ENCODE measurements at regions not wholly inside any gene's neighbourhood (a gene's known extent, or its start where the extent isn't known, plus 50 kb on each side); places are given as distances from the start of the nearest gene placed in this dataset.
"Not testable (repeated sequence)": the region's sequence is repeated elsewhere in the genome, so short reads cannot be mapped to it uniquely, and the experiment has no call there.

DNA sequence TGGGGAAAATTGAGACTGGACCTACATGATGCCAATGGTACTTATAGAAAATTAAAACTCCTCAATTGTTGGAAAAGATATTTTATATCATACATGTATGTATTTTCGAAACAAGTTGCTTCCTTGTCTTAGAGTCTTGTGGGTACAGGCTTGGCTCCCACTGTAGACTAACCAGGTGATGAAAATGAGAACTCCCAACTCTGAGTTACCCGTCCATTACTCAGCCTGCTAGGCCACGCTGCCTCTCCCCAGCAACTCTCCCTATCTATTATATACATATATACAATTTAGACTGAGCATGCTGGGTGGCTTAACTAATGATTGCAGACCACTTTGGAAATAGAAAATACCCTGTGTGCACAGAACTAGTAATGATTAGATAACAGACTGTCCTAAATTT lies 628.7 kb downstream of the LMO4 start:
- no peak for DNase-seq (ENCODE audit: low spot score)

- DNase-seq (ENCODE audit: low spot score) = peak; percentile 47
These were observed 629.5 kb downstream of the LMO4 start for GRCh38 chr1:87958201-87958600.

- no peak for DNase-seq (ENCODE audit: low spot score)
These were observed 630.0 kb downstream of the LMO4 start for GRCh38 chr1:87958716-87959115.

- DNase-seq (ENCODE audit: low spot score) = no peak
These were observed 630.6 kb downstream of the LMO4 start for GRCh38 chr1:87959236-87959635.

GRCh38 chr1:87961992-87962391 lies 633.3 kb downstream of the LMO4 start:
- no peak for DNase-seq (ENCODE audit: low spot score)

DNA sequence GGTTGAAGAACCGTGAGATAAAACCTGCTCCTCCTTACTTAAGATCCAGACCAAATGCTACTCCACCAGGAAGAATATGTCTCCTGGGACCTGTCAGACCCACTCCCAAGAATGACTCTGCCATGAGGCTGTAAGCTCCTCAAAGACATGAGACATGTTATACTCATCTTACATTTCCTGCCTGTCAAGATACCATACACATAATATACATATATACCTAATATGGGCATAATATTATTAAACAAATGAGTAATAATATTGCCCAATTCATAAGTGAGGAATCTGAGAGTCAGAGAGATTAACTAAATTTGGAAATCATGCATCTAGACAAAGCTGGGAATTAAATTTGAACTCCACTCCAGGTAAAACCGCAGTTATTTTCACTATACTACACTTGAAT lies 634.9 kb downstream of the LMO4 start:
- DNase-seq (ENCODE audit: low spot score) = no peak

- no peak for DNase-seq (ENCODE audit: low spot score)
These were observed 636.5 kb downstream of the LMO4 start for GRCh38 chr1:87965193-87965592.

DNA sequence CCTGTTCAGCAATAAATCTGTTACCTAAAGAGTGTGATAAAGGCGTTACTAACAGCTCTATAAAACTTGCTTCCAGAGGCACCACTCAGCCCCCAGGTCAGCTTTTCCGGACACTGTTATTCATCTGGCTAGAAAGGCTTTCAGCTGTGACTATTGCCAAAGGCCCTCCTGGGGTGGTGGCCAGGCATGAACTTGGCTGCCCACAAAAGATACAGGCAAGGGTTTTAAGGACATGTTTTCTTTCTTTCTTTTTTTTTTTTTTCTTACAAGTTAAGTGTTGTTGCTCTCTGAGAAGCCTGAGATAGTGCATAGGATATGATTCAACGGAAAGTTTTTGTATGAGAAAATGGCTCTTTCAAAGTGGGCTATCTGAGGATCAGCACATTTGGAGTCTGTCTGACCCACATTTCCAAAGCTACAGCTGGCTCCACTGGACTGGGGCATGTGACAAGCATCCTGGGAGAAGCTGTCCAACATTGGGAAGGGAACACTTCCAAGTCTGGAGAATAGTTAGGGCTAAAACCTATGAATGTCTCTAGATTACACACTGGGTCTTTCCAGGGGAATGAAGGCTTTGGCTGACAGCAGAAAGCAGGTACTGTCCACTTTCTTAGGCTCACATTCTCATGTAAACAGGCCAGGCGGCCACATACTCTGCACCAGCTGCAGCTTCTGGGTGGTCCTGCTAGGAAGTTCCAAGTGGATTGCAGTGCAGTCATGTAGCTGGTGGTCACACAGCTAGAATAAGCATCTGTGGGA lies 639.7 kb downstream of the LMO4 start:
- peak; percentile 32 for DNase-seq (ENCODE audit: low spot score)

DNA sequence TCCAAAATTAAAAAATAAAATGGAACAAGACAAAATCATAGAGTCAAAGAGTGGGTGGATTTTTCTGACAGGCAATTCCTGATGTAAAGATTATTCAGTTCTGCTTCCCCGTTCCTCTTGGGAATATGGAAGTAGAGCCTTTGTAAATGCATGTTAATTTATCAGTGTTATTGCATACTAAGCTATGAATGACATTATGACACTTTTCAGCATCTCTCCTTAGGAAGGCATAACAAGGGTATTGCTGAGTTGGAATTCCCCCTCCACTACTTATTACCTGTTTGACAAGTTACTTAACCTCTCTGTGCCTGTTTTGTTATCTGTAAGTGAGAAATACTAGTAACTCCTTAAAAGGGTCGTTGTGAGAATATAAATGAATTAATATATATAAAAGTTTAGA lies 640.4 kb downstream of the LMO4 start:
- no peak for DNase-seq (ENCODE audit: low spot score)

GRCh38 chr1:87972811-87973210 lies 644.1 kb downstream of the LMO4 start:
- DNase-seq (ENCODE audit: low spot score) = no peak

- DNase-seq (ENCODE audit: low spot score) = no peak
These were observed 645.2 kb downstream of the LMO4 start for GRCh38 chr1:87973896-87974295.

DNA sequence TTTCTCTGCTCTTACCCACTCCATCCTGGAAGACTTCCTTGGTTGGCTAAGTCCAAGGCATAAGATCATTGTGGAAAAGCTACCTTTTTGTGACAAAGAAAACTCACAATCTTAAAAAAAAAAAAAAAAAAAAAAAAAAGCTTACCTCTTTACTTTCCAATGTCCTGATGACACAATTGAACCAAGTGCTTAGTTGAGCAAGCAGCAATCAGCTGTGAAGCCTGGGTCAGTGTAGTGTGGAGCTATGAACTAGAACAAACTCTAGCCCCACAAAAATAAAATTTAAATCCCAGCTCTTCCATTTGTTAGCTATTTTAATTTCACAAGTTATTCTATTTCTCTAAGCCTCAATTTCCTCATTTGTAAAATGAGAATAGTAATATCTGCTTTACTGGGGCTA lies 647.6 kb downstream of the LMO4 start:
- DNase-seq (ENCODE audit: low spot score) = no peak

DNA sequence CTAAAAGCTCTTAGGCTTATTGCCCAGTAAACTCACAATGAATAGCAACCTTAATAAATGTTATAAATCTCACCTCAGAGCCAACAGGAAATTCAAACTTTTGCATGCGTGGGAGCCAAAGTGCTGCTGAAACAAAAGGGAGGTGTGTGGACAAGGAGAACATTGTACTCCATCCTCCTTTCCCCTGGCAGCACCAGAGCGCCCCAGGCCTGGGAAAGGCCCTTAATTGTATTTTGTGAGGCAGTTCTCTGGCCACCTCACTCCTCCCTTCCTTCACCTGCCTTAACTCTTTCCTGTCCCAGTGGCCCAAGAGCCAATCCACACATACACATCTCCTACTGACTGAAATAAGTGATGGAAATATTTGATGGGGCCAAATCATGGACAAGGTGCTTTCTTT lies 648.5 kb downstream of the LMO4 start:
- no peak for DNase-seq (ENCODE audit: low spot score)

DNA sequence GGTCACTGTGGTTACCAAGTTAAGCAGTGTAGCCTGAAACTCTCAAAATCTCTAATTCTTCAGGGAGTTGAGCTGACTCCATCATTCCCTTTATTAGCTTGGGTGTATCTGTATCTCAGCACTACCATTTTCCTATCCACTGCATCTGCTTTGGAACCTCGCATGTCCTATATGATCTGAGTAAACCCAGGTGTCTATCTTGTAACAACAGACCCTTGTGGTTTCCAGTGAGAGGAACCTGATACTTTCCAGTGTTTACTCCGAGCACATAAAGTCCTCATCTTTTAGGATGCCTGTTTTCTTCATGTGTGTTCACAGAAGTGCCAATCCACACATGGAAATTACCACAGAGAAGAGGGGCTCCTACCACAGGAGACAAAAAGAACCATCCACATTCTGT lies 650.4 kb downstream of the LMO4 start:
- DNase-seq (ENCODE audit: low spot score) = no peak

DNA sequence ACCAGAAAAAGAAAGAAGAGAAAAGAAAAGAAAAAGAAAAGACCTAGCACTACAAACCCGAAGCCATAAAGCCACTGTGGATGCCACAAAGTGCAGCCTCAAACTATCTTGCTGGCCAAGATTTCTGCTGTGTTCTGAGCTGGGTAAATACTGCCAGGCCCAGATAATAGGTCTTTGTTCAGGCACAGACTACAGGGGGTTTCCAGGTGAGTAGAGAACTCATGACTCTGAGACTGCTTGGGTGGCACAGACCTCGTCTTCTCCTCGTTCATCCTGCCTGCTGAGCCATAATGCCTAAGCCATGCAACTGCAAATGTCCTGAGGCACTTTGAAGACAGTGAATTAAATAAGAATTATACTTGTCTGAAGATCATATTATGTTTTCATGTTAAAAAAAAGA lies 651.8 kb downstream of the LMO4 start:
- DNase-seq (ENCODE audit: low spot score) = no peak

GRCh38 chr1:87981386-87981785 lies 652.7 kb downstream of the LMO4 start:
- no peak for DNase-seq (ENCODE audit: low spot score)

DNA sequence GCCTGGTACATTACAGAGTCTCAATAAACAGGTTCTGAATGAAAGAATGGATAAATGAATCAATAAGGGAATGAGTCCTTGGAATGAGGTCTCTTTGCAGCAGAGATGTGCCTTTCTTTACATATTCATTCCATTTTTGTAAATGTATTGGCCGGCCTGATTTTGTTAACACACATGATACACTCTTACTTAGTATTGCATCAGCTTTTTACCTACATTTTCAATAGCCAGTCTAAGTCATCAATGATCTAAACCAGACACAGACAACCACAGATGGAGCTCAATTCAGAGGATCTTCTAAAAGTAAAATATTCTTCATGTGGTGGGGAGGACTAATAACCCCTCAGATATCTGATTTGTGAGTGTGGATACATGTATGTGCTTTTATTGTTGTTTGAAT lies 653.1 kb downstream of the LMO4 start:
- DNase-seq (ENCODE audit: low spot score) = no peak

DNA sequence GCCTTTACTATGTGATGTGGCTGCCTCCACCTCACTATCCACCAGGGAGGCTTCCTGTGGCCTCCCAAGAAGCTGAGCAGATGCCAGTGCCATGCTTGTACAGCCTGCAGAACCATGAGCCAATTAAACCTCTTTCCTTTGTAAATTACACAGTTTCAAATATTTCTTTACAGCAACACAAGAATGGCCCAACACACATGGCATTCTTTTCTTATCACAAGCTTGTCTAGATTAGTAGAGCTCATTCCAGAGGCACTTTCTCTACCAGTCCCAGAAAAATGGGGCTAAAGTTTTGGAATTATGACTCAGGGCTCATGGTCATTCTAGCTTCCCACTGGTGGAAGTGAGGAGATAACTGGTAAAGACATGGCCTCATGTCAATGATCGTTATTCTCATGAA lies 655.2 kb downstream of the LMO4 start:
- DNase-seq (ENCODE audit: low spot score) = no peak

GRCh38 chr1:87985071-87985470 lies 656.4 kb downstream of the LMO4 start:
- no peak for DNase-seq (ENCODE audit: low spot score)

DNA sequence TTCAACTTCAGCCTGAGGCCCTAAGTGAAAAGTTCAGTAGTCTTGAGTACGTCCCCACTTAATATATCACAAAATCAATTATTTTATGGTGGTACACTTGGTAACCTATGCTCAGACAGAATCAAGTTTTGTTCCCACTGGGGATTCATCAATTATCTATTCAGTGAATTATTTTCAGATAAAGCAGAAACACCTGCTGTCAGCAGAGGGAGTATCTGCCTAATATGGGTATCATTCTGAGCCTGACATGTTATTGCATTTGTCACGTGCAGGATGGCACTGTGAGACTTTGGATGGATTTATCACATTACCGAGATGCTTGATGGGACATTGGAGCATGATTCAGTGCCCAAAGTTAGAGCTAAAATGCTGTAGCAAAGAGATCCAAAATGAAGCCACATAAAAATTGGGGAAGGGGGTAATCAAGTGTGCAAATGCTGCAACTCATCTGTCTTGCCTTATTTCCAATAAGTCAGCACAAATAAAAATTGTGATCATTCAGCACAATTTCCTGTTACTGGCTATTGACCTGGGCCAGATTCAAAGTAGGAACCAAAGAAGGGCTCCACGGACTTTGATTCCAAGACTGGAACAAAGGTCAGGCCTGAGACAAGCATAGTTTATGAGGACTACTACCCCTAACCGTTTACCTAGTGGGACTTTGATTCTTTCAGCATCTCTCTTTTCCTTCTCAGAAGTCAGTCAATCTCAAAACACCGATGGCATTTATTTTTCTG lies 657.6 kb downstream of the LMO4 start:
- no peak for DNase-seq (ENCODE audit: low spot score)

GRCh38 chr1:87989346-87989745 lies 660.7 kb downstream of the LMO4 start:
- no peak for DNase-seq (ENCODE audit: low spot score)

DNA sequence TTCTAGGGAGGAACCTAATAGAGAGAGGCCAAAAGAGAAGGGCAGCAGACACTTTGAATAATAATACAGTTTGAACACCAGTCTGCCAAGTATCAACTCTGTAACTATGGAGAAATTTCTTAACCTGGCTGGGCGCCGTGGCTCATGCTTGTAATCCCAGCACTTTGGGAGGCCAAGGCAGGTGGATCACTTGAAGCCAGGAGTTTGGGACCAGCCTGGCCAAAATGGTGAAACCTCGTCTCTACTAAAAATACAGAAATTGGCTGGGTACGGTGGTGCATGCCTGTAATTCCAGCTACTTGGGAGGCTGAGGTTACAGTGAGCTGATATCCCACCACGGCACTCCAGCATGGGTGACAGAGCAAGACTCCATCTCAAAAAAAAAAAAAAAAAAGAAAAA lies 663.9 kb downstream of the LMO4 start:
- not testable (repeated sequence) for DNase-seq (ENCODE audit: low spot score)

DNA sequence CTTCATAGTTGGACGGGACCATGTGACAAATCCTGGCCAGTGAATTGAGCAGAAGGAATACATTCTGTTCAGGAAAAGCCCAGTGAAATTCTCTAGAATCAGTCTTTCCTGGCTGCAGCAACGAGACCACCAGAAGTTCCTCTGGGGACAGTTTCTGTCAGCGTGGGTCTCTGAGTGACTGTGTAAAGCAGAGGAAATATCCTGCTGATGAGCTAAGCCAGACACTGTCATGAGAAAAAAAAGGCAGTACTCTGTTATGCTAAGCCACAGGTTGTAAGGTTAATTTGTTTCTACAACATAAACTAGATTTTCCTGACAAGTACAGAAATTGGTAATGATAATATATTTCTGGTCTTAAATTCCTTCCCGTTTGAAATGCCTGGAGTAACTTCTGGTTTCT lies 664.4 kb downstream of the LMO4 start:
- DNase-seq (ENCODE audit: low spot score) = no peak

- DNase-seq (ENCODE audit: low spot score) = peak; percentile 57
These were observed 671.2 kb downstream of the LMO4 start for GRCh38 chr1:87999852-88000251.
